Effector CD4-positive, alpha-beta T cell (primary cell): ENCODE measurements at regions not wholly inside any gene's neighbourhood (a gene's known extent, or its start where the extent isn't known, plus 50 kb on each side); places are given as distances from the start of the nearest gene placed in this dataset.
"Not testable (repeated sequence)": the region's sequence is repeated elsewhere in the genome, so short reads cannot be mapped to it uniquely, and the experiment has no call there.

Source experiments
- DNase-seq: peaks from one replicate; pipeline ENCODE4 v3.0.0-alpha.2; 2020

GRCh38 chr2:144796936-144797335 is 277.0 kb upstream of the ZEB2 start:
- DNase-seq = no peak

- DNase-seq = no peak
Measured at GRCh38 chr2:144796164-144796563, 276.2 kb upstream of the ZEB2 start.

DNA sequence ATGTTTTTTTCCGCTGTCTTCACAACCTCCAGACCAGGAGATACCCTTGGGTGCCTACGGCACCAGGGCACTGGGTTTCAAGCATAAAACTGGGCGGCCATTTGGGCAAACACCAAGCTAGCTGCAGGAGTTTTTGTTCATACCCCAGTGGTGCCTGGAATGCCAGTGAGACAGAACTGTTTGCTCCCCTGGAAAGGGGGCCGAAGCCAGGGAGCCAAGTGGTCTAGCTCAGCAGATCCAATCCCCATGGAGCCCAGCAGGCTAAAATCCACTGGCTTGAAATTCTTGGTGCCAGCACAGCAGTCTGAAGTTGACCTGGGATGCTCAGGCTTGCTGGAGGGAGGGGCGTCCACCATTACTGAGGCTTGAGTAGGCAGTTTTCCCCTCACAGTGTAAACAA is 265.3 kb upstream of the ZEB2 start:
- DNase-seq = no peak

DNA sequence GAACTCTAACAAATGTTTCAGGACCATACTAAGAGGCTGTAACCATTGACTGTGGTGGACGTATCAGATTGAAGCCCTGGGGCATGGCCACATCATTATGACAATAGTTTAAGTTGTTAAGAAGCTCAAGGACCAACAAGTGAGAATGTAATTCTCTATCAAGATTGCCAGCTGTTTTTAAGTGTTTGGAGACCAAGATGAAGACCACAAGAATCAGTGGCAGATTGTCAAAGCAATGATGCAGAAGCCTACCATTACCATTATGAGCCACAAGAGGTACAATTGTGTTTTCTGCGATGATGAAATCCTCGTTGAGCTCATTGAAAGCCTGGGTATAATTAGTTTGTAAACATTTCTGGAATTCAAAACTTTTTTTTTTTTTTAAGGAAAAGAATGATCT is 261.1 kb upstream of the ZEB2 start:
- no peak for DNase-seq

GRCh38 chr2:144776766-144777165 is 256.8 kb upstream of the ZEB2 start:
- DNase-seq = no peak

DNA sequence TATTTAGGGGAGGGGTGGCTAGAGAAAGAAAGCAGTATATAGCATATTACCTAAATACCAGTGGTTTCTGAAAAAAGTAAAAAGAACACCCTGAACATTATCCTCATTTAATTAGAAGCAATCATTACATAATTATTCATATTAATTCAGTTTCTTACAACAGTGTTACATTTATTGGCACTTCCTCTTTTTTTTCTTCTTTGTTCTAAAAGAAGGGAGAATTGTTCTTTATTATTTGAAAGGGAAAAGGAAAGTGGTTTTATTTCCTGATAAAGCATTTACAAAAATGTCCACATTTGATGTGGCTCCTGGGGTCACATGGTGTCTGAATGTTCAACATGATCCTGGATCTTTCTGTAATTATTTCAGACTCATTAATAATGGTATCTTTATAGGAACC is 254.9 kb upstream of the ZEB2 start:
- DNase-seq = no peak

DNA sequence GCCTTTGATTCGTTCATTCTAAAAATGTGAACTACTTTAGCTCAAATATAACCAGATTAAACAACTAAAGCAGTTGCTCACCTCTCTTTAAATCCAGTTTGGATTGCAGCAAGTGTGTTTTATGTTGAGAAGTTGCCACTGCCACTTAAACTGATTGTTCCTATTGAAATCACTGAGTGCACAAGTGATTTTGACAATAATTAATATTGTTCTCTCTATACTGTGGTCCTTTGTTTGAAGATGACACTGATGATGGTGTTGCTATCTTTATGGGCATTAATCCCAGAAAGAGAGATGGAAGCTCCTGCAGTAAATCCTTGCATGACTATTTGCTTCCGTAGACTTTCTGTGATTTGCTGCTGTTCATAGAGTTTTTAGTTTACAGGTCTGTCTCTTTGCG is 251.4 kb upstream of the ZEB2 start:
- DNase-seq = no peak

DNA sequence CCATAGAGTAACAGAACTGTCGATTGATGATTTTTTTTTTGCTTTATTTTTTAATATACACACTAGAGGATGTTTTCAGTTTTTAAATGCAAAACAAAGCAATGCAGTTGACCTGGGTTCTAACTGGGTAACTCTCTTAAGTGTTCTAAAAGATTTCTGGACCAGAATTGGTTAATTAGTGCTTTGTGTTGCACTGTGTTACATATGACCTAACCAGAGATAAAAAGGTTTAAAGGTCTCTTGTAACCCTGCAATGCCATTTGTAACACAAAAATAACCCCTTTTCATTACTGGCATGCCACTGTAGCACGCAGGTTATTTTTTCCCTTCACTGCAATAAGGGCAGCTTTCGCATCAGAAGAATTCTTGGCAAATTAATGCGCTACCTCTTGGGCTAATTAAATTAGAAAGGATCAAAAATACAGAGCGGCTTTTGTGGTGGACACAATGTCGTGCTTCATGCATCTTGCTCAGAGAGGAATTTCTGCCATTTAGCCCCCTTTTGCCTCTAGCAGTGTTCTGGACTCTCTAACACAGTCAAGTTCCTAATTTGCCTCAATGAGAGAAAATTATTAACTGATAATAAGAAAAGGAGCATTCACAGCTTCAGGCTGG is 250.8 kb upstream of the ZEB2 start:
- no peak for DNase-seq

- DNase-seq = not testable (repeated sequence)
Measured at GRCh38 chr2:144760939-144761338, 241.0 kb upstream of the ZEB2 start.

DNA sequence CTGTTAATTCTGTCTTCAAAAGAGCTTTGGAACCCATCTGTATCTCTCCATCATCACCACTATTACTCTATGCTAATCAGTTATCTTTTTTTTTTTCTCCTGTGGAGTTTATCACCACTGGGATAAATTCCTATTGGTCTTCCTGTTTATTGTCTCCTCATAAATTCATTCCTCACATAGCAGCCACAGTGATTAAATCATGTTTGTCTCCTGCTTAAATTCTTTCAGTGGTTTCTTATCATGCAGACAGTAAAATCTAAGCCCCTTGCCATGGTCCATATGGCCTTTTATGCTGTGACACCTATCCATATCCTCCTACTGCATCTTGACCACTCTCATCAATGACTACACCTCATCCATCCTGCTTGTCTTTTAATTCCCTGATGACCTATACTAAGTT is 239.8 kb upstream of the ZEB2 start:
- no peak for DNase-seq

DNA sequence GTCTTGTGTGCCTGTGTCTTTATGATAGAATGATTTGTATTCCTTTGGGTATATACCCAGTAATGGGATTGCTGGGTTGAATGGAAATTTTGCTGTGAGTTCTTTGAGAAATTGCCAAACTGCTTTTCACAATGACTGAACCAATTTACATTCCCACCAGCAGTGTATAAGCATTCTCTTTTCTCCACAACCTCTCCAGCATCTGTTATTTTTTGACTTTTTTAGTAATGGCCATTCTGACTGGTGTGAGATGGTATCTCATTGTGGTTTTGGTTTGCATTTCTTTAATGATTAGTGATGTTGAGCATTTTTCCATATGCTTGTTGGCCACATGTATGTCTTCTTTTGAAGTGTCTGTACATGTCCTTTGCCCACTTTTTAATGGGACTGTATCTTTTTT is 238.3 kb upstream of the ZEB2 start:
- not testable (repeated sequence) for DNase-seq

DNA sequence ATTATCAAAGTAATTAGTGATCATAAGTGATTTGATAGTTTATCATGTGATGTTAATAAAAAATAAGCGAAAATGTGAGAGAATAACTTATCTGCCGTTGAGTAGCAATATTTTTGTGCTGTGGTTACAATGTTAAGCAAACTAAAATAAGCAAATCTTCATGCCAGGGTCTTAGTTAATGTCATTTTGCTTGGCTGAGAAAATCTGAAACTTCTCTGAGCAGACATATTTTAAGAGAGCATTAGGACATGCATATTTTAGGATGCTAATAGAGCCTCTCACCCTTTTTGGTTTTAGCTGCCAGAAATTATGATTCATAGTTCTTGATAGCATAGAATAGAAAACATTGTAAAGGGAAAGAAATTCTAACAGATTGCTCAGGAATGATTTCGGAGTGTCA is 233.5 kb upstream of the ZEB2 start:
- DNase-seq = no peak

DNA sequence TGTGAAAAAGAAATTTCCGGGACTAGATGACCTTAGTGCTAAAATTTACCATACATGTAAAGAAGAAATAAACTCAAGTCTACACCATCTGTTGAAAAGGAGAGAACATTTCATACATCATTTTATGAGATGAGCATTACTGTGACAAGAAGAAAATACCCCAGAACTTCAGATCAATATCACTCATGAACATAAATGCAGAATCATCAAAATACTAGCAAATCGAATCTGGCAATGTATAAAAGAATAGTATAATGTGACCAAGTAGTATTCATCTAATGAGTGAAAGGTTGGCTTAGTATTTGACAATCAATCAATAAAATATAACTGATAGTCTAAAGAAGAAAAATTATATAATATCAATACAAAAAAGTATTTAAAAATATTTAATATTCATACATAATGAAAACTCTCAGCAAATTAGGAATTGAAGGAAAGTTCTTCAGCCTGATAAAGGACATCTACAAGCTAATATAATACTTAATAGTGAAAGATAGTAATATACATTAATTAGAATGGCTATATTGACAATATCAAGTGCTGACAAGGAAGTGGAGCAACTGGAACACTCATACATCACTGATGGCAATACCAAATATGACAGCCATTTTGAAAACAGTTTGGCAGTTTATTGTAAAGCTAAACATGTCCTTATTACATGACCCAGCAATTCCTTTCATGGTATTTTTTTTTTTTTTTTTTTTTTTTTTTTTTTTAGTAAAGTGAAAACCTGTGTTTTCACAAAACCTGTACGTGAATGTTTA is 231.4 kb upstream of the ZEB2 start:
- DNase-seq = no peak

DNA sequence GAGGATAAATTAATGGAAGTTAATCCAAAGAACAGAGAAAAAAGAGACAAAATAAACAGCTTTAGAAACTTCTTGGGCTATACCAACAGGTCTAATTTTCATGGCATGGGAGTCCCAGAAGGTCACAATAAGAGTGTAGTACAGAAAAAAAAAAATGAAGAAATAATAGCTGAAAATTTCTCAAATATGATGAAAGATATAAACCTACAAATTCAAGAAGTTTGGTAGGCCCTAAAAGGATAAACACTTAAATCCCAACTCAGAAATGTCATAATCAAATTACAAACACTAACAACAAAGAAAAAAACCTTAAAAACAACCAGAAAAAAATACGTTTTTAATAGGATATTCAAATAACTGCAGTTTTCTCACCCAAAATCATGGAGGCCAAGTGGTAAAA is 229.3 kb upstream of the ZEB2 start:
- DNase-seq = no peak

DNA sequence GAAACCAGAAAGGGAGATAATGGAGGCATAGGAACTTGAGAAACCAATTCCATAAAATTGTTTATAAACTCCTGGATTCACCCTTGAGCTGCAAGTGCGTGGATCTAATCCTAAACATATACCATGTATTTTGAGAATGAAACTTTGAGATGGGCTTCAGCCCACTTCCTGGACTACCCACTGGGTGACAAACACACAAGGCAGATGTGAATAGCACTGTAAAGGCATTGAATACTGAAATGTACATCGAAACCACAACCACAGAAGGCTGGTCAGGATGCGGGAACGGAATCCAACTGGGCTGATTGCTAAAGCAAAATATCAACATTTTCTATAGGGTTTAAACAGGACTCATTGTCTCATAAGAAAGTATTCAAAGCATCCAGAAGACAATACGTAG is 228.5 kb upstream of the ZEB2 start:
- DNase-seq = no peak

GRCh38 chr2:144747571-144747970 is 227.7 kb upstream of the ZEB2 start:
- DNase-seq = no peak

- no peak for DNase-seq
Measured at GRCh38 chr2:144745424-144745823, 225.5 kb upstream of the ZEB2 start.

DNA sequence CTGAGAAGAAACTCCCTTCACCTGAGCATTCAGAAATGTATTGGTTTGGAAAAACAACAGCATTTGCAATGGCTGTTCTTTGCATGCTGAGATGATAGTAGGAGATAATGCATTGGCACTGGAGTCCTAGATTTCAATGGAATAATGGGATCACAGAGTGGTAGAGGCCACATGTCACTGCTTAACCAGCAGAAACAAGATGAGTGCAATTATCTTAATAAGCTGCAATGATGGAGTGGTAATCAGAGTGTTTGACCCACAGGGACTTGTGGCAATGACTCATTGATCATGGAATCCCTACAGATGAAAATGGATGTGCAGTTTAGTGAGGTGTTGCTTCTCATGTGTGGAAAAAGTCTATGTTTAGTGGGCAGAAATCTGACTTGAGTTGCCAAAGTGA is 218.8 kb upstream of the ZEB2 start:
- no peak for DNase-seq

DNA sequence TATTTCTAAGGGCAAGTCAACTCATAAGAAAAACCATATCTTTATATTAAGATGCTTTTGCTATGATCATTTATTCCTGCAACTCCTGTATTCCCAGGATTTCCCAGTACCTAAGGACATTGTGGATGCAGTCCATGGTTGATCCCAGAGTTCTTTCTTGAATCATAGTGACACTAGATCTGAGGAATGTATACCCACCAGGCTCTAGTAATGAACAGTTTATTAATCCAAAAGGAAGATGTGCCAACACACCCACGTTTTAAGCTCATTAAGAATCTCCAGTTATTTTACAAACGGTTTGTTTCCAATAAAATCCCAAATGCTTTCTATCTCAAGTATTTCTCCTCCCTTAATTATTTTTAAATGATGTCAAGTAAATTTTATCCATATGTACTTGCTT is 210.8 kb upstream of the ZEB2 start:
- DNase-seq = no peak

GRCh38 chr2:144724460-144724859 is 204.5 kb upstream of the ZEB2 start:
- not testable (repeated sequence) for DNase-seq

- DNase-seq = no peak
Measured at GRCh38 chr2:144718376-144718775, 198.5 kb upstream of the ZEB2 start.

DNA sequence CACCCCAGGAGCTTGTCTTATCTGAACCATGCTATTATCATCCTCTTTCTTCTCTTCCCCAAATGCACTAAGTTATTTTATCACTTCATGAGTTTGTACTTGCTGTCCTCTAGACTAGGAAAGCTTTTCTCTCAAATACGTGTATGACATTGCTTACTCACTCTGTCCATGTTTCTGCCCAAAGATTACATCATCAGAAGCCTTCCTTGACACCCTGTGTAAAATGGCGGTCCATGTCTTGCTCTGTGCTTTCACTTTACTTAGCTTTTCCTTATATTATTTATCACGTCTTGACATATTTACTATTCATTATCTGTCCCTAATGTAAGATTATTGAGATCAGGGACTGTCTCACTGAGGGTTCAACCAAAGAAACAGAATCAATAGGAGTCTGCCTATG is 196.1 kb upstream of the ZEB2 start:
- no peak for DNase-seq

GRCh38 chr2:144713410-144713809 is 193.5 kb upstream of the ZEB2 start:
- DNase-seq = no peak

- no peak for DNase-seq
Measured at GRCh38 chr2:144712550-144712940, 192.6 kb upstream of the ZEB2 start.
